ENCODE measurements at regions not wholly inside any gene's neighbourhood (a gene's known extent, or its start where the extent isn't known, plus 50 kb on each side); places are given as distances from the start of the nearest gene placed in this dataset.

DNA sequence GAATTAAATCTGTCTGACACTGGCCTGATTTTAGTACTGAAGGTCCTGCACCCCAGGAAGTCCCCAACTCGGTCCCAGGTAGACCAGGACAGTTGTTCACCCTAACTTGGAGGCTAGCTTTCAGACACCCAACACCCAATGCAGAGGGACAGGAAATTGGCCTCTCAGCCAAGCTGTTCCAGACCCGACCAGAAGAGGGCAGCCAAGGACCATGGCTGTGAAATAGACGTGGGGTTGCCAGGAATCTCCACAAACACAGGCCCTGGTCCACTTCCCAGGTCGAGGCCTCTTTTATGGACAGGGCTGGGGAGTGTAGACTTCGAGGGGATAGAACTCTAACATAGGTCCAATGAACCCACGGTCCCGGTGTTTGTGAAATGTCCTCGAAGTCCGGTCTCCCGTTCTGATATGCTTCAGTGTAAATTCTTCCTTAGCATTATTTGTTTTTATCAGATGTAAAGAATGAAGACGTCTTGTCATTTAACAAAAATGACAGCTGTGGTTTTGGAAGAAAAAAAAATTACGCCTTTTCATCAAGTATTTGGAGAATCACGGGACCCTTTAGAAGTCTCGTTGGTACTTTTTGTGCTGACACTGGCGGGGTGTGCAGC, 260.3 kb upstream of the ADAMTS16 start:
- peak; percentile 10 to 31 for DNase-seq (ENCODE audit: low read depth in 2 of 2)

DNA sequence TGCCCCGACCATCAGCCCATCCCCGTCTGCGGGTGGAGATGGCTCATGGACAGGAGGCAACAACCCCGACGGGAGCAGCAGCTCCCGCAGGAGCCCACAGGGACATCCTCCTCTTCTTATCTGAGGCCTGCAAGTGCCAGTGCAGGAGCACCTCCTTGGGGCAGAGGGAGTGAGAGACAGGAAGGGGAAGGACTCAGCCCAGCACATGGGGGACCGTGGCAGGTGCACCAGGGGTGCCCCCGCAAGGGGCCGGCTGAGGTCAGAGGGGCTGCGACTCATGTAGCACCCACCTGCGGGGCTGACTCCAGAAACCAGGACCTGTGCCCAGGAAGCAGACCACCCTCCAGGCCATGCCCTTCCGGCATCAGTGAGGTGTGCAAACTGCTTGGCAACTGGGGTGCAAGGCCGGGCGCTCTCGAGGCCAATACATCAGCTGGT, 259.8 kb upstream of the ADAMTS16 start:
- DNase-seq (ENCODE audit: low read depth in 2 of 2), result no peak

DNA sequence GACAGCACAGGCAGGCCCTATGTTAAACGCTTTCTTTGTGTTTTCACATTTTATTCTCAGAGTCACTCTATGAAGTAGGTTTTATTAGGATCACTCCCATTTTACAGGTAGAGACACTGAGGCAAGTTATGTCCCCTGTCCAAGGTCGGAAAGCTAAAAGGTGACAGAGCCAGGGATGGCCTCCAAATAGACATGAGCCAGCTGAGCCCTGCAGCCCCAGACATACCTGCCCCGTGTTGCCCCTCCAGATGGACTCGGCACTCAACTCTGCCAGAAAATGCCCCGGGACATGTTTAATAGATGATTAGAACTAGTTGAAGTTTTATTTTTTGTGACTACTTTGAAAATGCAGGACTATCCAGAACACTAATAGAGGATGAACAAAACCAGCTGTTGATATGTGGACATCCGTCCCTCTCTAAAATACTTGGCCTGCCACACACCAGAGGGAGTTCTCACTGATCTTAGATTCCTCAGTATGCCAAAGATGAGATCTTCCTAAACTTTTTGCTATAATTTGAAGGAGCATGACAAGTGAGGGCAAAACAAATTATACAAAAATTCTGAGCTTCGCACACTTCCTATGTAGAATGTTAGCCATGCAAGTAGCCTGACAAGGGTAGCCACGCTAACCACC, 258.6 kb upstream of the ADAMTS16 start:
- DNase-seq (ENCODE audit: low read depth in 2 of 2), result no peak

DNA sequence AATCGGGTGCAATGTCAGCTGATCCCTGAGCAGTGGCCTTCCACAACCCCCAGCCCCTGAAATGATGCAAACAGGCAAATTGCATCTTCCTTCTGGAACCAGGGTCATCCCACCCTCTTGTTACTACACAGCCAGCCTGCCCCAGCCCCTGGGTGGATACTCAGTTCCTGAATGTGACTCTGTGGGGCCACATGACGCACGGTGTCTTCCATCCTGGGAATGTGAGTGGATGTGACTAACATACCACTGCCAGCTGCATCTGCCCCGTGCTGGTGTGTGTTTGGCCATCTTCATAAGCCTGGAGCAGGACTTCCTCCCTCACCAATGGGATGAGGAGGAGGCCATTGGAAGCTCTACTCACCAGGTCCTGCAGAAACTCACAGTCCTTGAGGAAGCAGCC, 257.9 kb upstream of the ADAMTS16 start:
- DNase-seq (ENCODE audit: low read depth in 2 of 2), result no peak

DNA sequence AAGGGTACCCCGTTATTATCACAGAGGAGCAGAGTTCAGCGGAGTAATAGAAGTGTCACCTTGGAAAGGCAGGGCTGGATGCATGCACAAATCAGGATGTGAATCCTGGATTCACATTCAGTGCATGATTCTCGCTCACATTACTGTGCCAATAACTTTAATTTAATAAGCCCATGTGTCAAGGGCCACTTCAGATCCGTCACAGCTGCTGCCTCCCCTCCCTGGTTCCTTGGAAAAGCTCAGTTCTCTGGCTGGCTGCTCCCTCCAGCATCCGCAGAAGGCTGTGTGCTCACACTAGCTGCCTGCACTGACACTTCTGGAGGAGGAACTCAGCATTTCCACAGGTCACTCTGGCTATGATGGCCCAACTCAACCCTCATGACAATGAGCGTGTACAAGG, 256.8 kb upstream of the ADAMTS16 start:
- DNase-seq (ENCODE audit: low read depth in 2 of 2), result no peak

DNA sequence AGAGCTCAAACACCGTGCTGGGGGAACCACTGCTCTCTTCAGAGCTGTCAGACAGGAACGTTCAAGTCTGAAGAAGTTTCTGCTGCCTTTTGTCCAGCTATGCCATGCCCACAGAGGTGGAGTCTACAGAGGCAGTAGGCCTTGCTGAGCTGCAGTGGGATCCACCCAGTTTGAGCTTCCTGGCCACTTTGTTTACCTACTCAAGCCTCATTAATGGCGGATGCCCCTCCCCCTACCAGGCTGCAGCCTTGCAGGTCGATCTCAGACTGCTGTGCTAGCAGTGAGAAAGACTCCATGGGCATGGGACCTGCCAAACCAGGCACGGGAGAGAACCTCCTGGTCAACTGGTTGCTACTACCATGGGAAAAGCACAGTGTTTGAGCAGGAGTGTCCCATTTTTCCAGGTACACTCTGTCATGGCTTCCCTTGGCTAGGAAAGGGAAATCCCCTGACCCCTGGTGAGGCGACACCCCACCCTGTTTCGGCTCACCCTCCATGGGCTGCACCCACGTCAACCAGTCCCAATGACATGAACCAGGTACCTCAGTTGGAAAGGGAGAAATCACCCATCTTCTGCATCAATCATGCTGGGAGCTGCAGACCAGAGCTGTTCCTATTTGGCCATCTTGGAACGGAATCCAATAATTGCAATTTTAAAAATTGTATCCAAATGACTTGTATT, 246.9 kb upstream of the ADAMTS16 start:
- DNase-seq (ENCODE audit: low read depth in 2 of 2), result no peak

DNA sequence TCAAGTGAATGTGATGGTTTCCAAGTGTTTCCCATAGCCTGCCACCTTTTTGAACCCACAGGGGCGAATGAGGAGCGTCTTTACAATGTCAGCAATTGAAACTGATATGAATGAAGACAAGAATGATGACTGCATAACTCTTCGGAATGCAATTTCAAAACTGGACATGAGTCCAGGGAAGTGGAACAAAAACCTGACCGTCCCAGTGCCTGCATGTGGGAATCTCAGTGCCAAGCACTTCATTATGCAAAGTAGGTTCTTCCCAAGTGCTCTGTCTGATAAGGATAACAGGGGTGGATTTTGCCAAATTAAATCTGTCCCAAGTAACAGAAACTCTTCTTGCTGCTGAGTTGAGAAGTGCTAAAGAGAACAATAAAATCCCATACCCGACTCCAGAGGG, 243.8 kb upstream of the ADAMTS16 start:
- no peak for DNase-seq (ENCODE audit: low read depth in 2 of 2)

DNA sequence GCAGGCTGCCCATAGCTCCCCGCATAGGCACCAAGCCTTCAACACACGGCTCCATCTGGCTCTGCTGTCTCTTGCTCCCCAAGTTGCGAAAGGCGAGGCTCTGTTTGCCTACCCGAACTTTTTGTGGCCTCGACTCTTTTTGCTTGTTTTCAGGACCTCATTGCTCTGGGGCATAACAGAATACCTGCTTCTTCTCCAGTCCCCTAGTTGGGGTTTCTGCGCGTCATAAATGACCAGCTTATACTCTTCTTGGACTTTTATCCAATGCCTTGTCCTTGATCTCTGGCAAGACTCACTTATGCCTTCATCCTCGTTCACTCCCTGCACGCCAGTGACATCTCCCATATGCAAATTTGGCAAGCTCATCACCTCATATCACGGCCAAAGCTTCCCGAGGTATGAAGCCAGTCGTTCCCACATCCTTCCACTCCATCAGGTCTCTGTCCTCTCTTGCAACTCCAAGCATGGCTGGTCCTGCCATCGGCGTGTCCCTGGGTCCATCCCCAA, 238.8 kb upstream of the ADAMTS16 start:
- no peak for DNase-seq (ENCODE audit: low read depth in 2 of 2)

DNA sequence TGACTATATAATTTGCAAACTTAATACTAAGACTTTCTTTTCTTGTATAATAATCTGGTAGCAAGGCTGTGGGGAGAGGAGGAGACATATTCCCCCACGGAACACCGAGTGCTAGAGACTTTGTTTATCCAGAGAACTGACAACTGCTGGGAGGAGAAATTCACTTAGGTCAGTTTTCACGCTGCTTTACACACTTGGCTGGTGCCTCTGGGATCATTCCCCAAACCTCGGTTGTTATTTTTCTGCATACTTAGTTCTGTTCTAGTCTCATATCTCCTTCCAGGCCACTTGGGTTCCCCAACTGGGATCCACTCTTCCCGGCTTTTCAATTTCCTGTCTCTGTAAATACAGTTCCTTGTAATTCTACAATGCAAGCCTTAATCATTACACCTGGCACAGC, 238.2 kb upstream of the ADAMTS16 start:
- DNase-seq (ENCODE audit: low read depth in 2 of 2), result no peak

DNA sequence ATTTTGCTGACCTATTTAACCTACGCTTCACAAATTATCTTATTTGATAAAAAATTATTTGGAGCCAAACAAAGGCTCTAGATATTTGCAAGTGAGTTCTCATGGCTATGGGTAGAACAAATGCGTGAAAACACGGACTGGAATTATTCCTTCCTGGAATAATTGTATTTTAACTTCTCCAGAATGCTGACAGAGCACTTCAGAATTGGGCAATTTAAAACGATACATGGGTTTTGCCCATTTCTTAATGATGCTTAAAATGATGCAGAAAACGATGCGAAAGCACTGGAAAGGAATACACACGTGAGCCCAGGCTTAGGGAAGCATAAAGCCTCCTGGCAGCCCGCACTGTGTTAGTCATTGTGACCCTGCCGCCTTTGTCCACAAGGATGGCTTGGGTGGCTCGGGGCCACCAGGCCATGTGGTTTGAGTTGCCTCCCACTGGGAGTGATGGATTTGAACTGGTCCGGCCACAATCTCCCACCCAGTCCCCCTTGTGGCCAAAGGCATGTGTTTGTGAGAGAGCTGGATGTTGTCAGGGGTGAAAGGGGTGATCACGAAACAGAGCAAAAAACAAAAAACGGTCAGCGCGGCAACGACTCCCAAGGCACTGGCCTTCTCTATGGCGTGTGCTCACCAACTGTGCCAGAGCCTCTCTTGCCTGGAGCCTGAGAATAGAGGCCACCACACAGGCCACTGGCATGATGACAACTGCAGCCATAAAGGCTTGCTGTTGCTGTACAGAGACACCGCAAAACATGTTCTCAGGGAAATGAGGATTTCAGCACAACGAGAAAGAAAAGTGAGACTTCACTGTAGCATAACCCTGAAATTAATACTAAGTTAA, 234.2 kb upstream of the ADAMTS16 start:
- DNase-seq (ENCODE audit: low read depth in 2 of 2), result no peak

DNA sequence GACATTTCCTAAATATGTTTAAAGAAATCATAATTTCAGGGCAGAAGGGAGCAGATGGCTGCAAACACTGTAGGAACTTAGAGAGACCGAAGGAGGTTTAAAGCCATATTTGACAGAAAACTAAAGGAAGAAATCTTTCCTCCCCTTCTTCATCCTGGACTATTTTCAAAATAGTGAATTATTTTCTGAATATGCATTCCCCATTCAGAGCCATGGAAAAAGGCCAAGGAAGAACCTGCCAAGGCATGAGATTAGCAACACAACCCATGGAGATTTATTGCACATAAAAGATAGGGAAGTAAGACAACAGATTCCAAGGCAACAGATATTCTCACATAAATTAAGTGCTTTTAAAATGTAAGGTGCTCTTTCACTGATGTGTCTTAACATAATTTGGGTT, 233.3 kb upstream of the ADAMTS16 start:
- no peak for DNase-seq (ENCODE audit: low read depth in 2 of 2)

DNA sequence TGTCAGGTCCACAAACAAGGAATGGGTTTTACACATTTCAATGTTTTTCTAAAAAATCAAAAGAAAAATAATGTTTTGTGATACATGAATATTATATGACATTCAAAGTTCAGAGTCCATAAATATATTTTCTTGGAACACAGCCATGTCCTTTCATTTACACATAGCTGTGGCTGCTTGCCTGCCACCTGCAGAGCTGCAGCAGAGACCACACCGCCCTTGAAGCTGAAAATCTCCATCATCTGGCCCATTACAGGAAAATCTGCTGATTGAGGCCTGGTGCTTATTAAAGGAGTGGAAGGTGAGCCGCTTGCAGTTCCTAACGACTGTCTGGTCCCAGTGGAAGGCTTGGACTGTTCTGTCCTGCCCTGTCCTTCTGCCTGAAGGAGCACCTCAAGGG, 232.6 kb upstream of the ADAMTS16 start:
- no peak for DNase-seq (ENCODE audit: low read depth in 2 of 2)

DNA sequence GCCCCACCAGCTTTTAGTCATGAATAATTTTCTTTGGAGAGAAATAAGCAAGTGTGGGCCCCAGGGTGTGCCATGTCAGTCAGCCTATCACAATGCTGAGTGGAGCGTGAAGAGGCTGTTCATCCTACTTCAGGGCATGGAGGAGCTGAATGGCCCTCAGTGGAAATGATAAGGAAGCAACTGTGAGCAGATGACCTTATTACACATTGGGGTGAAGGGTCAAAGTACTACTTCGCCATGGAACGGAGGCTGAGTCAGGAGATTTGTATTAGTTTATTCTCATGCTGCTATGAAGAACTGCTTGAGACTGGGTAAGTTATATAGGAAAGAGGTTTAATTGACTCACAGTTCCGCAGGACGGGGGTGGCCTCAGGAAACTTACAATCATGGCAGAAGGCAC, 231.0 kb upstream of the ADAMTS16 start:
- DNase-seq (ENCODE audit: low read depth in 2 of 2), result no peak

DNA sequence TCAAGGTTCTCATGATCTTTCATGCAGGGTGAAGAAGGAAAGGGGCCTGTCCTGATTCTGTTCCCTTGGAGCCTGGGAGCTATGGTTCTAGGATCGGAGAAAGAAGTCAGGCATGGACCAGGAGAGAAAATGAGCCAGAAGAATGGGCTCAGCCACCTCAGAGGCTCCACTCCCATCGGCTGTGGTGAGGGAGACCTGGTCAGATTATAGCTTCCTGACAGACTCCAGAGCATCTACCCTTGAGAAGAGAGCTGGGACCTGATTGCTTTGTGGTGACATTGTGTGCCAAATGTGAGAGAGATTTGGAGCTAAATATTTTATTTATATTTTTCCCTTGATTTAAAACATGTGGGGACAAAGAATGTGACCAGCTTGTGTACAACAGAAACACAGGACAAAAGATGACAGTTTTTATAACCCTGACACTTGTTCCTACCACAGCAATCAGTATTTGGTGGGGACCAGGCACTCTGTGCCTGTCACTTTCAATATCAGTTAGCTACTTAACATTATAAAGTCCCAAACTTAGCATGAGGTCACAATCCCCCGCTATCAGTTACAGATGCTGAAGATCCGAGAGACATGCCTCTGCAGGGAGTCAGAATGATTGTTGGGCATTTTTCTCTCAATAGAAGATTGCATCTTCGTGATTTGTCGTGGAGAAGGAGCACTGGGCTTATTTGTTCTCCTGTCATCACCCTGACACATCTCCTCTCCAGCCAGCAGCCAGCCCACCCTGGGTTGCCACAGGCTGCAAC, 228.3 kb upstream of the ADAMTS16 start:
- DNase-seq (ENCODE audit: low read depth in 2 of 2), result no peak

DNA sequence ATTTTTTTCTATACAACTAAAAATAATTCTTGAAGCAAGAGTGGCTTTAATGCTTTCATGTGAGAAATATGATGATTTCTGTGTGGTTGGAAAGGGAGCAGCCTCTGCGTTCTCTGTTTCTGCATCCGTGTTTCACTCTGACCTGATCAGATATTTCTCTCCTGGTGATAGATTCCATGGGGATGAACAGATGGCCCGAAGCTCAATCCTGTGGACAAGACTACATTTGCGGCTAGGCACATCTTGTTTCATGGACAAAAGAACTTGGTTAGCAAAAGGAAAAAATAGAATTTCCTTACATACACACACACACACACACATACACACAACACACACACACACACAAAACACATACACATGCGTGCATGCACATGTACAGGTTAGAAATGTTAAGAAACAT, 218.2 kb upstream of the ADAMTS16 start:
- DNase-seq (ENCODE audit: low read depth in 2 of 2), result no peak

DNA sequence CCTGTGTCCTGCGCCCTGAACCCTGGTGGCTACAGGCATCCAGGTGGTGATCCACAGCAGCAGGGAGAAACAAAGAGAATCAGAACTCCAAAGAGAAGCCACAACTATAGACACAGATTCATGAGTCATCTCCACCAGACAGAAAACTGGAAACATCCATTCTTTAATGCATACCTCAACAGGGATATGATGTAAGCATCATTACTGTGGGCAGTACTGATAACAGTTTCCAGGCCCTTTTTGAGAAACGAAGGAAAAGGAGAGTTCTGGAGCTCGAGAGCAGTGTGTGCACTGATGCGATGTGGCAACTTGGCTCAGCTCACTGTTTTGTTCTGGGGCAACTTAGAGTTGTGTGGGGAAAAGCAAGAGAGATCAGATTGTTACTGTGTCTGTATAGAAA, 215.6 kb upstream of the ADAMTS16 start:
- DNase-seq (ENCODE audit: low read depth in 2 of 2), result no peak

DNA sequence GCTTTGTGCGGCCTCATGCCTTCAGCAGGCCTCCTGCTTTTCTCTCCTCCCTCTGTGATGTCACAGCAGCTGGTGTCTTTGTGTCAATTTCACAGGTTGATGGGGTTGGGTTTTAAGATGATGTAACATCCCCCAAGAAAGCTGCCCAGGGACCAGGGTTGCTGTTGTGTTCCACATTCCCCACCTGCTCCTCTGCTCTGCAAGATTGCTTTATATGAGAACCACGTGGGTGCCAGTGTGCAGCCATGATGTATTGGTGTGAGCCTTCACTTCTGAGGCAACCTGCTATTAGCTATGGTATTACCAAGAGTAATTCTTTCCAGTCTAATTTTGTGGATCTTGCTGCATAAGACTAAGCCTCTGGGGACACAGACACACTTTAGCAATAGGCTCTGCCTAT, 213.0 kb upstream of the ADAMTS16 start:
- no peak for DNase-seq (ENCODE audit: low read depth in 2 of 2)

DNA sequence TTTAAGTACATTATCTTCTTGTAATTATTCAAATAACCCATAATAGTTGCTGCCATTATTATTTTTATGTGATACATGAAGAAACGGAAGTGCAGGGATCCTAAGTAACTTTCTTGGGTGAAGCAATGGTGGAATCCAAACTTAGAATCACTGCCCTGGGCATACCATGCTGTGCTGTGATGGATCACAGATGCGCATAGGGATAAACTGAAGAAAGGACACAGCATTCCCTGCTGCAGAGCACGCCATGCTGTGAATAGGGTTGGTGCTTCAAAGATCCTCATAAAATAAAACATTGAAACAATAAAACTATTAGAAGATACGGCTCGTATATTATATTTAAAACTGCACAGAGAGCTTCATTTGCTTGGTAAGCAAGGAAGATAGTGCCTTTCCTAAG, 211.7 kb upstream of the ADAMTS16 start:
- no peak for DNase-seq (ENCODE audit: low read depth in 2 of 2)

DNA sequence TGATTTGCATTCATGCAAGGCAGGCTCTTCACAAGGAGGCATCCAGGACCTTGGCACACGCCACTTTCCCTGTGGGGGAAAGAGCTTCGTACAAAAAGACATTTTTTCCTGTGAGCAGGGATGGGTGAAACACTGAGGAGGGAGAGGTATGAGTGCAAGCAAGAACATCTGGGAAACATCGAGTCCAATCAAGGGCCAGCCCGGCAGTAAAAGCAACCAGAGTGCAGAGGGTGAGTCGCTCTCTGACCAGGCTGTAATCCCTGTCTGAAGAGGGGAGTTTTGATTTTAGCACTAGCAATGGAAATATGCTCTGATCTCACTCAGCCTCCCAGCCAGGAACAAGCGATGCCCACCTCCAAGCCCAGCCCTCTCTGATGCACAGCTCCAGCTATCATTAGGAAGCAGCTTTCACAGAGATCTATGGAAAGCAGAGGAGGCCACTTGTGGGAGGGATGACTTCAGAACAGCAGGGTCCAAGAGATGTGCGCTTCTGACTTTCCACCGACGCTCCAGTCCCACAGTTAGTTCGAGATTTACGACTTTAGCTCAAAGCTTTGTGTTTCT, 211.0 kb upstream of the ADAMTS16 start:
- no peak for DNase-seq (ENCODE audit: low read depth in 2 of 2)

DNA sequence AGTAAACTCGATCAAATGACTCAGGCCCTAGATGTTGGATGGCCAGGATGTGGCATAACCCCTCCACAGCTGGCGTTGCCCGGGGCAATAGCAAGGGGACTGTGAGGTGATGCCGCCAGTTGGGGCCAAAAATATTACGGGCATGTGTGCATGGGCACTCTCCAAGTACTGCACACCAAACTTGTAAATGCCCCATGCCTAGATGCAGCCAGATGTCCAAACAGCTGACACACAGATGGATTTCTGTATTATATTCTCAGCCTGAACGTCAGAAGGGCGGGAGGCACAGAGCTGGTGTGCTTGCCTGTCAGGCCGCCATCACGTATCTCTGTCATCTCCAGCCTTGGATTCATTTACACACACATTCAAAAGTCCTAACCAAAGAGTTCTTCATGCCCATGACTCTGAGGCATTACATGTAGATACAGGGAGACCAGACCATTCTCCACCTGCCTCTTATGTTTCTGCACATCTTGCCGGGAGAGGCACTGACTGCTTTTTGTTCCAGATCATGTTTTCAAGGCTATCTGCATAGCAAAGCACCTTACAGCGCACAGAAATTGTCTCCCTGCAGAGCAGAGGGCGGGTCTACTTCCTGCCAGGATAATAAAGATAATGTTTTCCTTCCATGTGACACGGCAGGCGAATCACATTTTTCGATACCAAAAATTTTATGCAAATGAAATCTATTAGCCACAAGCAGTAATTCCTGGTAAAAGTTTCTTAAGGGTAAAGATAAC, 200.9 kb upstream of the ADAMTS16 start:
- no peak for DNase-seq (ENCODE audit: low read depth in 2 of 2)

DNA sequence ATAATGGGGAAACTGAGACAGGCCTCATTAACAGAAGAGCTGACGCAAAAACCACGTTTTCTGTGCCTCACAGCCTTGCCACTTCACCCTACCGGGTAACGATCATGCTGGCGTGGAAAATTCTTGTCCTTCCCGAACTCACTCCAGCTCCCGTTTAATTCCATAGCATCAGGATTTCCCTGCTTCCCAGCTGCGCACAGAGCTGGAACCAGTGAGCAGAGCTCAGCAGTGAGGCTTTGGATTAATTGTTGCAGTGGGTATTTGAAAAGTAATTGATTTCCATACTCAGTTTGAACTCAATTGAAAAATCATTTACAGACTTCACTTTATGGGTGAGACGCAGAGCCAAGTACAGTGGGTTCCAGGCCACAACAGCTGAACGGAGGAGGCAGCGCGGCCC, 199.0 kb upstream of the ADAMTS16 start:
- no peak for DNase-seq (ENCODE audit: low read depth in 2 of 2)

All from stimulated activated CD4-positive, alpha-beta T cell treated with anti-CD3 and anti-CD28 coated beads, Interleukin-15, amount 100 ng/mL, for 48 hours (primary cell).